GM19238 (cell line): ENCODE measurements at regions not wholly inside any gene's neighbourhood (a gene's known extent, or its start where the extent isn't known, plus 50 kb on each side); places are given as distances from the start of the nearest gene placed in this dataset.

Experiments used
- DNase-seq: peaks from one replicate; pipeline ENCODE4 v3.0.0; 2011; ENCODE audit warnings: low spot score; ENCODE audit not compliant: insufficient read length

DNA sequence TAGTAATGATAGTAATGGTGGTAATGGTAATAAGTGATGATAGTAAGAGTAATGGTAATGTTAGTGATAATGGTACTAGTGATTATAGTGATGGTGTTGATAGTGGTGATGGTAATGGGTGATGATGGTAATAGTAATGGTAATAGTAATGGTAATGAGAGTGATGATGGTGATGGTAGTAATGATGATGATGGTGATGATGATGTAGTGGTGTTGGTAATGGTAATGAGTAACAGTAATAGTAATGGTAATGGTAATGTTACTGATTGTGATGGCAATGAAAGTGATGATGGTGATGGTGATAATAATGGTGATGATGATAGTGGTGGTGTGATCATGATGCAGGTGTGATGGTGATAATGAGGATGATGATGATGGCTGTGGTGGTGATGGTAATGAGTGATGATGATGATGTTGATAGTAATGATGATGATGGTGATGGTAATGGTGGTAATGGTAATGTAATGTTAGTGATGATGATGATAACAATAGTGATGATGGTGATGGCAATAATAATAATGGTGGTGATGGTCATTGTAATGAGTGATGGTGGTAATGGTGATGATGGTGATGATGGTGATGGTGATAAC lies 235.0 kb downstream of the MATN1 start:
- DNase-seq: no peak

- DNase-seq: no peak
These were observed 236.3 kb downstream of the MATN1 start for GRCh38 chr1:30487042-30487441.

DNA sequence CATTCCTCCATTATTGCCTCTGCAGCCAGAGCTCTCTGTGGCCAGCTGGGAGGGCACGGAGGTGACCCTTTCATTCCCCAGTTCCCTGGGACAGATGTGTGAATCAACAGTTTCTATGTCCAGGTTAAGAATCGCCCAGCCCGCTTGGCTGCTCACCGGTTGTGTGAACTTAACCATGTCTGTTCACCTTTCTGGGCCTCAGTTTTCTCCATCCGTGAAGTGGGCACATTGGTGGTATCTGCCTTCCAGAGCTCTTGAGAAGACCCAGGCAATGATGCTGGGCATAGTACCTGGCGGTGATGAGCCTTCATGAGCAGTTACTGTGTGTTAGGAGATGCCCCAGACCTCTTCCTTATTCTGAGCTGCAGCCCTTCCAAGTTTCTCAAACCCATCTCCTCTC lies 238.3 kb downstream of the MATN1 start:
- DNase-seq: no peak

- no peak for DNase-seq
These were observed 238.7 kb downstream of the MATN1 start for GRCh38 chr1:30484668-30485067.

DNA sequence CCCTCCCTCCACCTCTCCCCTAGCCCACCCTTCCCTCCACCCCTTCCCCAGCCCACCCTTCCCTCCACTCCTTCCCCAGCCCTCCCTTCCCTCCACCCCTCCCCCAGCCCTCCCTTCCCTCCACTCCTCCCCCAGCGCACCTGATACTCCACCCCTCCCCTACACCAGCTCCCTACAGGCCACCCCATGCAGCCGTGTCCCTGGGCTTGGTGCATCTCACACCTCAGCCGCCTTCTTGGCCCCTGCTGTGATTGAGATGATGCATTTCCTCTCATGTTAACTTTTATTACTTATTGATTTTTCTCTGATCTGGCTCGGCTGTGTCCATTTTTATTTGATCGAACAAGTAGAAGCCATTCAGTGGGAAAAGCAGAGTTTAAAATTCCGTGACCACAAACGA lies 243.8 kb downstream of the MATN1 start:
- no peak for DNase-seq

DNA sequence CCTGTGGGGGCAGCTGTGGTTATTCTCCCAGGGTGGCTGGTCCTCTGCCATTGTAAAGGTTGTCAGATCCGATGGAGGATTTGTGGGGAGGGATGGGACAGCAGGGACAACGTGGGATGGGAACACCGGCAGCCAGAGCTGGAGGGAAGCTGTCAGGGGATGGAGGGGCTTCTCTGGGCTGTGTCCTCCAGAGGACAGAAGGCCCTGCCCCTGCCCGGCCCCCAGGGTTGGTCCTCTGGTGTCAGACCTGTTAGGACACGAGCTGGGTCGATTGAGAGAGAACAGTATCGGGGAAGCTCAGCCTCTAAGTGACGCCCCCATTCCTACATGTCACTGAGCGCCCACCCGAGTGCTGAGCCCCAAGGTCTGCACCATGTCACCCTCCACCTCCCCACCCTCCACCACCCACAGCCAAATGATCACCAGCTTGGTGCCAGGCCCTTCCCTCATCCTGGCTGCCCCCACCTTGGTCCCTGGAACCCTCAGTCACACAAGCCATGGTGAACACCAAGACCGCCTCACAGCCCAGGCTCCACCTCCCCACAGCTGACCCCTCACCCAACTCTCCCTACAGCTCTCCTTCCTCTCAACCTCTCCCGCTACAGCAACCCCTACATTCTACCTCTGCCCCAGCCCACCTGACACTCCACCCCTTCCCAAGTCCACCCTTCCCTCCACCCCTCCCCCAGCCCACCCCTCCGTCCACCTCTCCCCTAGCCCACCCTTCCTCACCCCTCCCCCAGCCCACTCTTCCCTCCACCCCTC lies 244.4 kb downstream of the MATN1 start:
- DNase-seq: no peak

DNA sequence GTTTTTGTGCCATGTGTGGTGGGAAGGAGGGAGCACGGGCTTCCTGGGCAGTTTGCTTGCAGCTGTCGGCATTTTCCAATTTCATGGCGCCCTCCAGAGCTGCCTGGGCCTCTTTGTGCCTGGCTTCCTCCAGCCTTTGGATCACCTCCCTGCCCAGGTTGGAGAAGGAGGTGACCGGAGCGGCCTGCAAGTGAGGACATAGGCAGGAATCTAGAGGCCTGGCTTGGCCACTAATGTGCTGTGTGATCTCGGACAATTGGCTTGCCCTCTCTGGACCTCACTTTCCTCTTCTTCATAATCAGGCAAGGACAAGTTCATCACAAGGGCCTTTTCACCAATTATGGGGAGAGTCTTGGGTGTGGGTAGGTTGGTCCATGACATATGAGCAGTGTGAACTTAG lies 245.1 kb downstream of the MATN1 start:
- no peak for DNase-seq

GRCh38 chr1:30477588-30477987 lies 245.8 kb downstream of the MATN1 start:
- DNase-seq: no peak

DNA sequence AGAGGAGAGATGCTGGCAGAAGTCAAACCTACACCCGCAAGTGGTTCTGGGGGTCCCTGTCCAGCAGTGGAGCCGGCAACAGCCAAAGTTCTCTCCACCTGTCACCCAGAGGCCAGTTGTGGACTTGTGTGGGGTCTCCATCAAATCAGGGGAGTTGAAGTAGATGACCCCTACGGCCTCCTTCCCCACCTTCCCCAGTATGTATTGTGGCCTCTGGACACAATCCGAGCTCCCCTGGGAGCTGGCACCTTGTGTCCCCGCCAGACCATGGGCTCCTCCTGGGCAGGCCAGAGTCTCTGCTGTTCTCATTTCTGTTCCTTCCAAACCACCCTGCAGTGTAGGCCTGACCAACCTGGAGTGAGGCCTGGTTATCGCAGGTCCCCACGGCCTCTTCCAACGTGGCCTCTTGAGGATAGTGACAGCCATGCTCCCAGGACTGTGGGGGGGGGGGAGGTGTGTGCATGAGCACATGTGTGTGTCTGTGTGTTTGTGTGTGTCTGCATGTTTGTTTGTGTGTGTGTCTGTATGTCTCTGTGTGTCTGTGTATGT lies 246.4 kb downstream of the MATN1 start:
- DNase-seq: no peak

DNA sequence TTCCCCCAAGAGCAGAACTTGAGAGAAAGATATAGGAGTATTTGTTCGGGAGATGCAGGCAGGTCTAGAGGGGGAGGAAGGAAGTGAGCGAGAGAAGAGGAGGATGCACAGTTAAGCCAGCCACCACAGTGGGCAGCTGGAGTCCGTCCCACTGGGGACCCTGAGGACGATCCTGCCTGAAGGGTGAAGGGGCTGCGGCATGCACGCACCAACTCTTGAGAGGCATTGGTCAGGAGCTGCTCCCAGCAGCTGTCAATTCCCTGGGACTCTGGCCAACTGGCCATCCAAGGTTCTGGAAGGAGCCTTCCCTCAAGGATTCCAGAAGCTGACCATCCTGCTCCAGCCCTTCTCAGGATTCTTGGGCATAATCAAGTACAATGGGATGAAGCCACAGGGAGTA lies 246.9 kb downstream of the MATN1 start:
- DNase-seq: no peak

DNA sequence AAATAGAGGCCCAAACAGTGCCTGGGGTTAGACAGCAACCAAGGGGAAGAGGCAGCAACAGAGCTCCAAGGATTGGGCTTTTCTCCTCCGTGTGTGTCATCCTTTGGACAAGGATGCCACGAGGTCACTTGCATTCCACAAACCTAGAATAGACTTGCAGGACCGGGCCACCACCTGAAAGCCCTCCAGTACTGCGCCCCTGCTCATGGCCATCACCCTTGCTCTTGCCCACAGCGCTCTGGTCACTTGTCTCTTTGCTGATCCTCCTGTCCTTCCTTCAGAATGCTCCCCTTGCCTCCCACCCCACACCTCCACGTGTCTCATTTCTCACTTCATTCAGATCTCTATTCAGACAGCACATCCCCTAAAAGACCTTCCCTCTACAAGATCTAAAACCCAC lies 247.4 kb downstream of the MATN1 start:
- DNase-seq: no peak

GRCh38 chr1:30475201-30475600 lies 248.2 kb downstream of the MATN1 start:
- DNase-seq: no peak

- no peak for DNase-seq
These were observed 248.6 kb downstream of the MATN1 start for GRCh38 chr1:30474818-30475200.

DNA sequence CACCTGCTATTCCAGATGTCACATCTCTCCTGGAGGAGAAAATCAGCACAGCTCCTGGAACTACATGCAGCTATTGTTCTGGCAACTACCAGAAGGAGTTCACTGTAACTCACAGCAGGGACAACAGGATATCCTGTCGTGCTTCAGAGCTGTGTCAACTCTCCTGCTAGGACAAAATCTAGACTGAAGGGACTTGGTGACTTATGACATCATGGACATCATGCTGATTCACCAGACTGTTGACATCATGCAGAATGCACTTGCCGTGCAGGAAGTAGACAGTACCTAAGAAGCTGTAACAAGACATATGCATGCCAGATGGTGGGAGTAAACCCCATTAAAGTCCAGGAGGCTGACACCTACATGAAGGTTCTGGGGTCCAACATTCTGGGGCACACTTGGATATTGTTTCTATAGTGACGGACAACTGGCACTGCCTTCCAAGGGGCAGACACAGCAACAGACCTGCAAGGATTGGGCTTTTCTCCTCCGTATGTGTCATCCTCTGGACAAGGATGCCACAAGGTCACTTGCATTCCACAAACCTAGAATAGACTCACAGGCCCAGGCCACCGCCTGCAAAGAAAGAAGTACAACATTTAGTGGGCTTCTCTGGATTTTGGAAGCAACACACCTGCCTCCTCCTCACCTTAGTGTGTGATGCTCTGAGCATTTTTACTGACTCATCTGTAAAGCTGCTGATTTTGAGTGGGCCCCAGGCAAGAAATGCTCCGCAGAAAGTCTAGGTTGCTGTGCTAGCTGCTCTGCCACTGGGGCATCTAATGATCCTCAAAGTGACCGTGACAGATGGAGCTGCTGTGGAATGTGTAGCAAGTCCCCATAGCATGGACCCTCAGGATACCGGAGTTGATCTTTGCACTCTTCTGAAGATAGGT lies 249.2 kb downstream of the MATN1 start:
- no peak for DNase-seq

GRCh38 chr1:30472526-30472925 lies 250.9 kb downstream of the MATN1 start:
- no peak for DNase-seq

GRCh38 chr1:30472009-30472408 lies 251.4 kb downstream of the MATN1 start:
- DNase-seq: no peak

GRCh38 chr1:30471307-30471706 lies 252.1 kb downstream of the MATN1 start:
- DNase-seq: no peak

DNA sequence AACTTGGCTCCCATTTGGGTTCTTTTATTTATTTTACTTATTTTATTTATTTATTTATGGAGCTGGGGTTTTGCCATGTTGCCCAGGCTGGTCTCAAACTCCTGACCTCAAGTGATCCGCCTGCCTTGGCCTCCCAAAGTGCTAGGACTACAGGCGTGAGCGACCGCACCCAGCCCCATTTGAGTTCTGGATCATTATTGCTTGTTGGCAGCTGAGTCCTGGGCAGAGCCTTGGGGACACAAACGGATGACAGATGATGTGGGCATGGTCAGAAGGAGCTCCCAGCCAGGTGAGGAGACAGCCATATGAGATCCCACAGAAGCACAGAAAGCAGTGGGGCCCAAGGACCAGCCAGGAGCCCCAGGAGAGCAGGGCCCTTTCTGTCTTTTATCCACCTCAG lies 254.0 kb downstream of the MATN1 start:
- no peak for DNase-seq

GRCh38 chr1:30467101-30467500 lies 256.3 kb downstream of the MATN1 start:
- DNase-seq: no peak

GRCh38 chr1:30466610-30467009 lies 256.8 kb downstream of the MATN1 start:
- no peak for DNase-seq

GRCh38 chr1:30466026-30466425 lies 257.4 kb downstream of the MATN1 start:
- DNase-seq: no peak

DNA sequence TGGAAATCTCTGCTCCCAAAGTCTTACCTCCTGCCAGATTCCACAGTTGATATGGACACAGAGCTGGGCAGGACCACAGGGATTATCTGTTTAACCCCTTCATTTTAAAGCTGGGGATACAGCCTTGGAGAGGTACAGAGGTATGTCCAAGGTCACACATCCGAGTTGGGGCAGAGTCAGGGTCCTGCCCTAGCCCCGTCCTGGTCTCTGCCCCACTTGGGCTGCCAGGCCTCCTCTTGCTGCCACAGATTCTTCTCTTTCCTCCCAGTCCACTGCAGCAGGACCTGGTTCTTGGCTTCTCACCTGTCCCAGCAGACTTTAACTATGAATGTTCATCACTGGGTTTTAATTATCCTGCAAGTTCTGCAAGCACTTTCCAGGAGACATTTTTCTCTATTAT lies 258.3 kb downstream of the MATN1 start:
- DNase-seq: no peak
